GM18951 (cell line): ENCODE measurements at regions not wholly inside any gene's neighbourhood (a gene's known extent, or its start where the extent isn't known, plus 50 kb on each side); places are given as distances from the start of the nearest gene placed in this dataset.

Experiments used
- POLR2A ChIP-seq: IDR thresholded peaks from 4 replicates; pipeline ENCODE4 v1.6.1; 2011; ENCODE audit warnings: mild to moderate bottlenecking; ENCODE audit not compliant: insufficient read length, insufficient read depth; ENCODE audit errors: extremely low read depth
- in situ Hi-C: fragments of 300-500 bp; cut with MboI; formaldehyde crosslinking; loops from one replicate; pipeline ENCODE4 v1.12.0; 2022; ENCODE audit warnings: low sequenced_read_pairs, mixed read lengths, inconsistent platforms; ENCODE audit not compliant: unreplicated experiment

GRCh38 chr3:87175732-87176131 is 51.4 kb upstream of the CHMP2B start:
- in situ Hi-C loops: no loop called here
- no peak for TF ChIP-seq POLR2A

GRCh38 chr3:87173776-87174175 is 53.3 kb upstream of the CHMP2B start:
- in situ Hi-C loops: no loop called here
- no peak for TF ChIP-seq POLR2A

- TF ChIP-seq POLR2A: no peak
- in situ Hi-C loops: no loop called here
These were observed 54.0 kb upstream of the CHMP2B start for GRCh38 chr3:87173071-87173470.

GRCh38 chr3:87167628-87168456 is 59.3 kb upstream of the CHMP2B start:
- in situ Hi-C loops: no loop called here
- TF ChIP-seq POLR2A: no peak

- in situ Hi-C loops: no loop called here
- no peak for TF ChIP-seq POLR2A
These were observed 62.9 kb upstream of the CHMP2B start for GRCh38 chr3:87164245-87164644.

- TF ChIP-seq POLR2A: no peak
- in situ Hi-C loops: no loop called here
These were observed 65.3 kb upstream of the CHMP2B start for GRCh38 chr3:87161851-87162250.

GRCh38 chr3:87161417-87161816 is 65.7 kb upstream of the CHMP2B start:
- TF ChIP-seq POLR2A: no peak
- in situ Hi-C loops: no loop called here

- in situ Hi-C loops: no loop called here
- TF ChIP-seq POLR2A: no peak
These were observed 66.1 kb upstream of the CHMP2B start for GRCh38 chr3:87161013-87161412.

- in situ Hi-C loops: no loop called here
- no peak for TF ChIP-seq POLR2A
These were observed 68.3 kb upstream of the CHMP2B start for GRCh38 chr3:87158823-87159222.

GRCh38 chr3:87148020-87148419 is 79.1 kb upstream of the CHMP2B start:
- in situ Hi-C loops: no loop called here

GRCh38 chr3:87147562-87147961 is 79.5 kb upstream of the CHMP2B start:
- in situ Hi-C loops: no loop called here

More at GRCh38 chr3:87148020-87148419, 79.1 kb upstream of the CHMP2B start:
- TF ChIP-seq POLR2A: no peak

GRCh38 chr3:87145553-87145952 is 81.6 kb upstream of the CHMP2B start:
- in situ Hi-C loops: no loop called here
- TF ChIP-seq POLR2A: no peak

More at GRCh38 chr3:87147562-87147961, 79.5 kb upstream of the CHMP2B start:
- no peak for TF ChIP-seq POLR2A

GRCh38 chr3:87136066-87136596 is 91.0 kb upstream of the CHMP2B start:
- TF ChIP-seq POLR2A: no peak

GRCh38 chr3:87135412-87135811 is 91.7 kb upstream of the CHMP2B start:
- no peak for TF ChIP-seq POLR2A
- in situ Hi-C loops: no loop called here

More at GRCh38 chr3:87136066-87136596, 91.0 kb upstream of the CHMP2B start:
- in situ Hi-C loops: no loop called here
